NAMALWA (cell line): ENCODE measurements at regions not wholly inside any gene's neighbourhood (a gene's known extent, or its start where the extent isn't known, plus 50 kb on each side); places are given as distances from the start of the nearest gene placed in this dataset.
"Not testable (repeated sequence)": the region's sequence is repeated elsewhere in the genome, so short reads cannot be mapped to it uniquely, and the experiment has no call there.

Source experiments
- DNase-seq: peaks from one replicate; pipeline ENCODE4 v3.0.0-alpha.2; 2015; ENCODE audit warnings: low spot score

DNA sequence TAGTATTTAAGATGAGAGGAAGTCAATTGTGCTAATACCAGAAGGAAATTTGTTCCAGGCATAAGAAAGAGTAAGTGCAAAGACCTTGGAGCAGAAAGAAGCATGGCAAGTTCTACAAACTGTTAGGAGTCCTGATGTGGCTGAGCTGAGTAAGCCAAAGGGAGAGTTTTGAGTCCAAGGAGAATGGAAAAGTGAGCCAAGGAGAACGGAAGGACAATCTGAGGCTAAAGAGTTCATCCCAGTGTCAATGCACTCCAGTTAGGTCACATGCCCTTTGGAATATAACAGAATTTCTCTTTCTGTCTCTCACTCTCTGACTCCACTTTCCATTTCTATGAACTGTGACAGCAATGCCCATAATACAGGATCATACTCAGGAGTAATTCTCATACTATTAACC lies 224.7 kb downstream of the CAAP1 start:
- DNase-seq, result no peak

DNA sequence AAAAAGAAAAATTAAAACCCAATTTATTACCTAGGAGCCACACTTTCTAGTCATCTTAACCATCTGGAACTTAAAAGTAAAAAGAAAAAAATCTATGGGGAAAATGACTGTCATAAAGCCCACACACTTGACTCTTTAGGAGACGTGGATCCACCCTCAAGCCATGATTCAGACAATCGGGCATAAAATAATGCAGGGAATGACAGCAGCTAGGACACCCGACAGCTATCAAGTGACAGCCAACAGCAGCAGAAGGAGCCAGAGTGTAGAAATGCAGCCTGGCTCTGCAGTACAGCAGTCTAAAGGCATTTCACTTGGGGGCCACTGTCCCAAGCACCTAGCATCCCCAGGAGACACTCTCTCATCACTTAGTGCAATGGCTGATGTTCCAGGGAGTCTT lies 226.9 kb downstream of the CAAP1 start:
- no peak for DNase-seq

DNA sequence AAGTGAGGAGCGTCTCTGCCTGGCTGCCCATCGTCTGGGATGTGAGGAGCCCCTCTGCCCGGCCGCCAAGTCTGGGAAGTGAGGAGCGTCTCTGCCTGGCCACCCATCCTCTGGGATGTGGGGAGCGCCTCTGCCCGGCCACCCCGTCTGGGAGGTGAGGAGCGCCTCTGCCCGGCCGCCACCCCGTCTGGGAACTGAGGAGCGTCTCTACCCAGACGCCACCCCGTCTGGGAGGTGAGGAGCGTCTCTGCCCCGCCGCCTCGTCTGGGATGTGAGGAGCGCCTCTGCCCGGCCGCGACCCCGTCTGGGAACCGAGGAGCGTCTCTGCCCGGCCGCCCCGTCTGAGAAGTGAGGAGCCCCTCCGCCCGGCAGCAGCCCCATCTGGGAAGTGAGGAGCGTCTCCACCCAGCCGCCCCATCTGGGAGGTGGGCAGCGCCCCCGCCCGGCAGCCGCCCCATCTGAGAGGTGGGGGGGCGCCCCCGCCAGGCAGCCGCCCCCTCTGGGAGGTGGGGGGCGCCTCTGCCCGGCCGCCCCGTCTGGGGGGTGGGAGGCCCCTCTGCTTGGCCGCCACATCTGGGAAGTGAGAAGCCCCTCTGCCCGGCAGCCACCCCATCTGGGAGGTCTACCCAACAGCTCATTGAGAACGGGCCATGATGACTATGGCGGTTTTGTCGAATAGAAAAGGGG lies 228.4 kb downstream of the CAAP1 start:
- not testable (repeated sequence) for DNase-seq

DNA sequence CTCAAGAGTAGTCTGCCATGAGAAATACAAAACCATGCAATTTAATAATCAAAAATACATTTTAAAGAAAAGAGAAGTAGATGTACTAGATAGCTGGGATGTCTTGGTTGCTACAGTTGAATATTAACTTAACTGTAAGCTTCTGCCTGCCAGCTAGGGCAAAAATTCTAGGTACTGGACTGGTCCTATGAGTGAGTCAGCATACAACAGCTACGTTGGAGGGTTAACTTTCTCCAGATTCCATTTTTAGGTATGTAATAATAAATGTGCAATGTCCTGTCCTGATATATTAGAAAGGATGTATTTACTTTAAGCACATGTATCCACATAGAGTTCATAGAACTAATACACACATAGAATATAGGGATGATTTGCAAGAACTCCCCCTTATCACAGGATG lies 230.1 kb downstream of the CAAP1 start:
- no peak for DNase-seq

DNA sequence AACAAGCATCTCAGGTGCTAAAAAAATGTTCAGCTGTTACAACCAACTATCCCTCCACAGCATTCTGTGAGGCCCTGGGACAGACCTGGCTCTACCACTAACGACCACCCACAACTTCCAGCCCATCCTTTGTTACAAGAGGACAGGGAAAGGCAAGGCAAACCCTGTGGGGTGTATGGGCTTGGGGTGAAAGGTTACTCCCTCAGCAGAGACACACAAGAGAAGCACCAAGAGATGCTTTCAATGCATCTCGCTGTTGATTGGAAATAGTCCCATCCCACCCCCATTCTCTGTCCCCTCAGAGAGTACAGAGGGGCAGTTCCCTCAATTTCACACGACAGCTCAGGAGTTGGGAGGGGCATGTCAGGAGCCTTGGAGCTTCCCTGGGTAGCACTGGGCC lies 234.1 kb downstream of the CAAP1 start:
- no peak for DNase-seq

DNA sequence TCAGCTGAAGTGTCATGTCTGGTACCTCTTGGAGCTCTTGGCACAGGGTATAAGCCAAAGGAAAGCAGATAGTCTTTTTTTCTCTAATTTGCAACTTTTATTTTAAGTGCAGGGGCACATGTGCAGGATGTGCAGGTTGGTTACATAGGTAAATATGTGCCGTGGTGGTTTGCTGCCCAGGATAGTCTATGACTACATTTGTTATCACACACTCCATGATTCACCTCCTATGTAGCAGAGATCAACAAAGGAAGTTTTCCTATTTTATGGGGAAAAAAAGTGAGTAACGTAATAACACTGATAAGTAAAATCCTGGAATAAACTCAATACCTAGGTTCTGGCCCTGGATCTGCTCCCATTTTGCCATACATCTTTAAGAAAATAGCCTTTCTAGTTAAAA lies 234.6 kb downstream of the CAAP1 start:
- no peak for DNase-seq

DNA sequence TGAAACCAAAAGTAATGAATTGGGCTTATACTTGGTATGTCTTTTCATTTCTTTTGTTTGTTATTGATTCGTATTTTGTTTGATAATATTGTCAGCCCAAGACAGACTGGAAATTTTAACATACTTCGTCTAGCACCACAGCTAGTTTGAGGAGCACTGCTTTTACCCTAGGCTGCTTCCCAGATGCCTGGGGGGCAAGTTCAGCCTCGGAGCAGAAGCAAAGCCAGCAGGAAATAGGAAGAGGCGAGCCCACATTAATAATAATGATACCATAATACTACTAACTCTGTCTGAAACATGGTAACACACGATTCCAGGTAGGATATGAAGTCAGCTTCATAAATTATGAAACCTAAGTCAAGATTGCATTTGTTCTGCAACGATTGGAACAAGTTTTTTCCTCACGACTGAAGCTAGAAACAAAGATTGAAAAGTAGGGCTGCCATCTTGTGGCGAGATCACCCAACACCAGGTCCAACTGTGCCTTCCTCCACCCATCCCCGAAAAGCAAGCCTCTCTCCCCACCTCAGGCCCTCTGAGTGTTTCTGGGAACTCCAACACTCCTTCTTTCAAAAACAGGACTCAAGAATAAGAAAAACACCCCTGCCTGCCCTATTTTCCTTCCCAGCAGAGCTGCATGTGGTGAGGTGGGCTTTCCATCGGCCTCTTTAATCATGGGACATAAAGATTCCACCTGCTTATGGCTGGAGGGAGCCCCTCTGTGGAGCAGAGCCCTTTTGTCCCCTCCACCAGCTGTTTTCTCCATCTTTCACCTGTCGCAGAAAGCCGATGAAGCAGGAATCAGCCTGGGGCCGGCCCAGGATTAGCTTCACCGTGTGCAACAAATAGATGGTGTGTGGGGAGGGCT lies 236.4 kb downstream of the CAAP1 start:
- peak; percentile 46 for DNase-seq

DNA sequence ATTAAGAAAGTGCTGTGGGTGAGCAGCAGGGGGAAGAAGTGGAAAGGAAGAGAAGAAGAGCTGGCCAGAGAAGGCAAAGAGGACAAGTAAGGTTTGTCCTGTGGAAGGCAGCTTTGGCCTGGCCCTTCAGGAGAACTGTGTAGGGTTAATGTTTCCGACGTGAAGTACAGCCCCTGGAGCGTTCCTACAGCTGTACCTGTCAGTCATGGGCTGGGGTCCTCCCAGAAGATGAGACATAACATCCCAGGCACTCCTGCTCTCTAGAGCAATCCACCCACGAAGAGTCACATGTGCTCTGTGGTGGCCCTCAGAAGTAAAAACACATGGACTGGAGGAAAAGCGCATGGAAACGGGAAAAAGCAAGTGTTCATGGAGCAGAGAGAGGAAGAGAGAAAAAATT lies 237.4 kb downstream of the CAAP1 start:
- no peak for DNase-seq

DNA sequence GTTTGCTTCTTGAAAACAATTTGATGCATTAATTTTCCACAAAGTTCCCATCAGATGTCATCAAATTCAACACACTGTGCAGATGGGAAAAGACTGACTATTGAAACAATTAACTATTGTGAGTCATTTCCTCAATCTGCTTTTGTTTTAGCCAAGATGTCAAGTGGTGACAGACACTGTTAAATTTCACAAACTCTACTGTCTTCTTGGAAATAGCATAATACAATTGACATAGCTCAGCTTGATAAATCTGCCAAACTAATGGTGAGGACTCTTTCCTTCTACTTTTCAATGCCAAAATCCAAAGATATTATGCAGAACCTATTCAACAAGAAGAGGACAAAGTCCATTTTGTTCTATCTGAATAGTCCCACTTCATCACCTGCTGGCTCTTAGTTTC lies 242.3 kb downstream of the CAAP1 start:
- no peak for DNase-seq

DNA sequence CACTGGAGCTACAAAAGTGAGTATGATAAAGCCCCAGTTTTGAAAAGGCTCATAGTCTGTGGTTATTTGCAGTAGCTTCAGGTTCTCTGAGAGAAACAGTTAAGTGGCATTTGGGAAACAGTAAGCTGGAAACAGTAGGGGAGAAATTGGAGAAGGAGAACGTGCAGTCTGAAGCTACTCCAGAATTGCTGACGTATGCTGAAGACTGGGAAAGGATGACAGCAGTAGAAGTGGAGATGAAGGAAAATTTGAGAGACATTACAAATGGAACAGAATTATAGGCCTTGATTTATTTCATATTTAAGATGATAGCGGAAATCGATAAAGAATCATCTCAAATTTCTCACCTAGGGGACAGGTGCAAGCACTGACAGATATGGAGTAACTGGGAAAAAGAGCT lies 248.8 kb downstream of the CAAP1 start:
- no peak for DNase-seq

DNA sequence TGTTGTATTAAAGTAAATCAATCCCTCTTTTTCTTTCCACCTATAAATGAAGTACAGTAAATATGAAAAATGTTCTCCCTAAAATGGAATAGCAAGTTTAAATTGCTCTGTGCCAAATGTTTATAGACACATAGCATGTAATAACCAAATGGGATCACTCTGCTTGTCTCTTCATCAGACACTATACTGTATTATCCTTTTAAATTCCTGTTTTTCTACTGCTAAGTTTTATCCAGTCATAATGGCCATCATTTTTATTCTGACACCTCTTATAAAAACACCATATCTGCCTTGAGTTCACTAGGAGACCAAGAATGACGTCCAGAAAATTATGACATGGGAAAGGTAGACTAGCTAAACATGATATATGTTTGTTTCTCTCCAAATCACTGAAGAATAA lies 252.8 kb downstream of the CAAP1 start:
- DNase-seq, result no peak

DNA sequence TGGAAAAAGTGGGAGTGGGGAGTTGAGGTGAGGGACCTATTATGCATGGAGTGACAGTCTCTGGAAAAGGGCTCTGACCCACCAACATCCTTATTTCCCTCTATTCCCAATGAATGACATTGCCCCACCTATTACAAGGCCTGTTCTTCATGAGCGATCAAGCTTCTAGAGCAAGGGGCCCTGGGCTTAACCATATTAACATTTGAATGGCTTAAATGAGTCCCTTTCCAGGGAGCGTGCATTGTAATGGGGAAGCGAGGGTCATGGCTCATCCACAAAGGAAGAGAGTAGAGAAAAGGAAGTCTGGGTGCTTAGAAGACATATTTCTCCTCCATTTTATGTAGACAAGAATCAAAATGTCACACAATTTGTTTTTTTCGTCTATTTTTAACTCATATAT lies 255.5 kb downstream of the CAAP1 start:
- no peak for DNase-seq

DNA sequence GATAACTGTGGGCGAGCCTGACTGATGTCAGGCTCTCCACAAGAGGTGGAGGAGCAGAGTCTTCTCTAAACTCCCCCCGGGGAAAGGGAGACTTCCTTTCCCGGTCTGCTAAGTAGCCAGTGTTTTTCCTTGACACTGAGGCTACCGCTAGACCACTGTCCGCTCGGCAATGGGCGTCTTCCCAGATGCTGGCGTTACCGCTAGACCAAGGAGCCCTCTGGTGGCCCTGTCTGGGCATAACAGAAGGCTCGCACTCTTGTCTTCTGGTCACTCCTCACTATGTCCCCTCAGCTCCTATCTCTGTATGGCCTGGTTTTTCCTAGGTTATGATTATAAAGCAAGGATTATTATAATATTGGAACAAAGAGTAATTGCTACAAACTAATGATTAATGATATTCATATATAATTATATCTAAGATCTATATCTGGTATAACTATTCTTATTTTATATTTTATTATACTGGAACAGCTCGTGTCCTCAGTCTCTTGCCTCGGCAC lies 278.7 kb downstream of the CAAP1 start:
- DNase-seq, result peak; percentile 4

DNA sequence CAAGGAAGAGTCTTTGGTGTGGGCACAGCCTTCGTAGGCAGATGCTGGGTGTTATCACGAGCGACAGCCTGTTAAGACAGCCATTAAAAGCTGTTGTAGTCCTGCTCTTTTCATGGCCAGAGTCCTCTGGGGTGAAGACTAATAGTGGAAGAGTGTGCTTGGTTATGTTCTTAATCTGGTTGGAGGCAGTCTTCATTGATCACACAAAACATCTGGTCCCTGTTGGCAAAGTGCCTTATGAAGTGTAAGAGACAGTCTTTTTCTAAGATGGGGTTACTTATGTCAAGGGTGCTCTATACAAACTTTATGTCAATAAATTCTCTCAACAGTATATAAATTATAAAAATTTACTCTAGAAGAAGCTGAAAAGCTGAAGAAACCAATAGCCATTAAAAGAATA lies 280.4 kb downstream of the CAAP1 start:
- DNase-seq, result no peak

DNA sequence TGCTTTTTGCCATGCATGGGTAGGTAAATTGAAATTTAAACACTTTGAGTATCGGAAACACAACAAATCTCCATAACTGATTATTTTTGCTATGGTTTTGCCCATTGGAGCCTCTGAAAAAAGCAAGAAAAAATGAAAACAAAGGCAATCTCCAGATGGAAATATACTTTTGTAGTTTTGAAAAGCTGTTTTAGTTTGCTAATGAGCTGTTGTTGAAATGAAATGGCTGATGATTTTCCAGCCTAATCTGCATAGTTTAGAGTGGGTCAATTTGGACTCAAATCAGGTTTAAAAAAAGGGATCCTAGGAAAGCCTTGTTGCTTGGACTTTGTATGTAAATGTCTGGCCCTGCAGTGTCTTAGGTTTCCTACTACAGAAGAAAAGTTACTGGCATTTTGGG lies 285.8 kb downstream of the CAAP1 start:
- DNase-seq, result no peak

DNA sequence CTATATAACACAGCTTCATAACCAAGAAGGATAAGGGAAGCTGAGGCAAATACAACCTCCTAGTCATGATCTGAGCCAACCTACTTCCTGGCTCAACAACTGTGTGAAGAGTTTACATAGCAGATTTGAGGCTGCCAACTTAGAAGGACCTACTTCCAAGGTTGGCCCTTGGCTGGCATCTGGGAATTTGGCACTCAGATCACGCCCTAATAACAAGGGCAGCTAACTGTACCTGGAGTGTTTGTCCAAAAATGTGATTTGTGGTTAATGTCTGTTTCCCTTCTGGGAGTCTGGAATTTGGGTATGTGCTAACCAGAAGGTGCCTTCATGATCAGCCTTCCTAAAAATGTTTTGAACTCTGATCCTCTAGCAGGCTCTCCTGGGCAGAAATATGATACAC lies 287.2 kb downstream of the CAAP1 start:
- DNase-seq, result no peak

DNA sequence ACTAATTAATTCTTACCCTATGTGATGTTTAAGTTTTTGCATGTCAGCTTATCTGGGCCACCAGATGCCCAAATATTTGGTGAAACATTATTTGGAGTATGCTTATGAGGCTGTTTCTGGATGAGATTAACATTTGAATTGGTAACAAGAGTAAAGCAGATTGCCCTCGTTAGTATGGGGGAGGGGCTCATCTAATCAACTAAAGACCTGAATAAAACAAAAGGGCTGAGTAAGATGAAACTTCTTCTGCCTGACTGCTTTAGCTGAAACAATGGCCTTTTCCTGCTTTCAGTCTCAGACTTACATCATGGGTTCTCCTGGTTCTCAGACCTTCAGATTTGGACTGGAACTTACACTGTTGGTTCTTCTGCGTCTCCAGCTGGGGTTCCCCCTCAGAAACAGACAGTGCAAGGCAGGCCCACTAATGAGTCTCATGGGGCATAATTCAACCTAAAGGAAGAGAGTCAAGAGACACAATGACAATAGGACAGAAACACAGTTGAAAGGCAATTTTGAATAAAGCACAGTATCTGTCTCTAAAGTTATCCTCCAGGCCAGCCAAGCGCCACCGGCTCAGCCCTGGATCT lies 288.4 kb downstream of the CAAP1 start:
- DNase-seq, result no peak

DNA sequence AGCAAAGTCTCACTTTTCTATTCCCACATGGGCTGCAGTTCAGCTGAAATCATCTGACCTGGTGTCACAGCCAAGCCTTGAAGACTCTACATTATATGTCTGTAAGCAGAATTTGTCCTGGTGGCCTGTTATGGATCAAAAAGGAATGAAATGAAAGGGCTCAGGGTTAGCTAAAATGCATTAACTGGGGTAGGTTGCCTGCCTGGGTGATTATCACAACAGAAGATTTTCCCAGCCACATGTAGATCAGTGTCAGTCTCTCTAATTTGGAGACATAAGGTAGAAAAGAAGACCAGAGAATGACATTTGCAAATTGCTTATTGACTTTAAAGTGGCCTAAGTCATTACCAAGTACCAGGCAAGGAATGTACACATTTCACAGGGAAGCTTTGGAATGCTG lies 289.0 kb downstream of the CAAP1 start:
- no peak for DNase-seq

DNA sequence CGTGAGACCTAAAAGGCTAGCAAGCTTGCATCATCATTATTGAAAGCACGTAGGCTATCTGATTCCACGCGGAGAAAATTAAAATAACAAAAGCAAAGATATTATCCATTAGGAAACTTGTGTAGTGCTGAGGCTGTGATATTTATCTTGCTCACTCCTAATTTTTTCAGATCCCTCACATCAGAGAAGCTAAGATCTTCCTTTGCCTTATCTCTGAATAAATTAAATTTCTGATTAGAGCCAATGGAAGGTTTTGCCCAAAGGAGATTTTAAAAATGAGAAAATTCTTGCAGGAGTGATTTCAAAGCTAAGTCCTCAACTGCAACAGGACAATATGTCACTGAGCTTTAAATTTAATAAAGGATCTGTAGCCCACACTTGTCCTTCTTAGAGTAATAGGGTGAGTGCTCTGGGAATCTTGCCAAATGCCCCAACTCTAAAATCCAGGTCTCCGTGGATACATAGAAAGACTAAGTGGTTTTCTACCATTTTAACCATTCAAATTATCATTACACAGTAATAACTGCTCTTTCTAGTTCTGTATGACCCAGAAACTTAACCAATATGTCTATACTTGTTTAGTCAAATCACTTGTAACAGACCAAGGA lies 295.0 kb downstream of the CAAP1 start:
- no peak for DNase-seq

DNA sequence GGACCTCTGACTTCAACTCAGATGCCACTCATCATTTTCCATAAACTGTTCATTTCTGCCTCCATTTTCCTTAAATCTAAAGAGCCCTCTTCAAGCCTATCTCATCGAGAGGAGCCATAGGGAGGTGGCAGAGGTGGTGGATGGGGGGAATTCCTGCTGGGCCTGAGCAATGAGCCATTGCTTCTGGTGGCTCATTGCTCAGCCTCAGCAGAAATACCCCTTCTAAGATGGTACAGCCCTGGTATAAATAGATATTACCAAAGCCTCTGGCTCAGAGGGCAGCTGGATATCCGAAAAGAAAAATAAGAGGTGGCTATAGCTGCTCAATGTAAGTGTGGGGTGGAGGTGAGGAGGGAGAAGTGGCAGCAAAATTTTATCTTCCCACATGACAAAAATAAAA lies 313.5 kb downstream of the CAAP1 start:
- no peak for DNase-seq

DNA sequence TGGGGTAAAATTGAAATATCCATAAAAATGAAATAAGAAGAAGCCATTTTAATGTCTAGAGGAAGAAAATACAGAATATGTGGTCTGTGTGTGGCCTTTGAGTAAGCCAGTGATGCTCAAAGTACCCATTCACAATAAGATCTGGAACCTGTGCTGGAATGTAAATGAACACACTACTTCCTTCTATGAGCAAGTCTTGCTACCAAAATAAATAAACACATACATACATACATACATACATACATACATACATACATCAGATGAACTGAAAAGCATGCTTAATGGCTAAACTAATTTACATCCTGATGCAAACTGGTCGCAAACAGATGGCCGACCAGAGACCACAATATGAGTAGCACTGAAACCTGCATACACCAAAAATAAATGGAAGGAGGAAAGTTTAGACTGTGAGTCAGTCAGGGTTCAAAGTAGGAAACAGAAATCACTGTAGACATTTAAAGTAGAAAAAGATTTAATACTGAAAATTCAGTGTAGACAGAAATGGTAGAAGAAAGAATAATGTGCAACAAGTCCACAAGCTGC lies 317.6 kb downstream of the CAAP1 start:
- DNase-seq, result no peak

DNA sequence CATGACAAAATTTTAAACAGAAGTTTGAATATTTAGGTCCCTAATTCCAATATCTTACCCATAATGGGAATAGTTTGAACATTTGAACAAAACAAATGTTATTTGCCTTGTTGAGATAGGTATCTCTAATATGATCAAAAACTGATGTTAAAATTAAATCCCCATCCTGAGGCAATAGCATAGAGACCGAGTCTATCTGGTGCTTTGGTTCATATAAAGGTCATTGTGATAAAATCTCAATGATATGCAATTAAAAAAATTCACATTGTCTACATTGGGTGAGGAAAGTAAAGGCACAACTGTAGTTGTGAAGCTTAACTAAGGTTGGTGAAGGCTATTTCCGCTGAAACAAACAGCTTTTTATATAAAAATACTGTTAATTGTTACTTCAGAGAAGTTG lies 318.3 kb downstream of the CAAP1 start:
- DNase-seq, result no peak
